ENCODE measurements at regions not wholly inside any gene's neighbourhood (a gene's known extent, or its start where the extent isn't known, plus 50 kb on each side); places are given as distances from the start of the nearest gene placed in this dataset.
"Not testable (repeated sequence)": the region's sequence is repeated elsewhere in the genome, so short reads cannot be mapped to it uniquely, and the experiment has no call there.

- no peak for DNase-seq (ENCODE audit: low read depth, low spot score)
These were observed 540.3 kb downstream of the GABRG2 start for GRCh38 chr5:162607879-162608278.

GRCh38 chr5:162621726-162622263, 554.2 kb downstream of the GABRG2 start:
- DNase-seq (ENCODE audit: low read depth, low spot score) = not testable (repeated sequence)

- no peak for DNase-seq (ENCODE audit: low read depth, low spot score)
These were observed 556.5 kb downstream of the GABRG2 start for GRCh38 chr5:162624110-162624509.

GRCh38 chr5:162637481-162637880, 569.9 kb downstream of the GABRG2 start:
- DNase-seq (ENCODE audit: low read depth, low spot score) = no peak

GRCh38 chr5:162638849-162639248, 571.3 kb downstream of the GABRG2 start:
- no peak for DNase-seq (ENCODE audit: low read depth, low spot score)

- no peak for DNase-seq (ENCODE audit: low read depth, low spot score)
These were observed 573.7 kb downstream of the GABRG2 start for GRCh38 chr5:162641142-162641813.

GRCh38 chr5:162654661-162655405, 587.3 kb downstream of the GABRG2 start:
- no peak for DNase-seq (ENCODE audit: low read depth, low spot score)

GRCh38 chr5:162657076-162657475, 589.5 kb downstream of the GABRG2 start:
- DNase-seq (ENCODE audit: low read depth, low spot score) = no peak

GRCh38 chr5:162664846-162665245, 597.3 kb downstream of the GABRG2 start:
- DNase-seq (ENCODE audit: low read depth, low spot score) = no peak

- DNase-seq (ENCODE audit: low read depth, low spot score) = no peak
These were observed 601.4 kb downstream of the GABRG2 start for GRCh38 chr5:162668926-162669325.

- DNase-seq (ENCODE audit: low read depth, low spot score) = no peak
These were observed 604.5 kb downstream of the GABRG2 start for GRCh38 chr5:162672061-162672460.

GRCh38 chr5:162683284-162683683, 615.7 kb downstream of the GABRG2 start:
- DNase-seq (ENCODE audit: low read depth, low spot score) = no peak

- DNase-seq (ENCODE audit: low read depth, low spot score) = no peak
These were observed 616.6 kb downstream of the GABRG2 start for GRCh38 chr5:162684145-162684544.

GRCh38 chr5:162685302-162685701, 617.7 kb downstream of the GABRG2 start:
- no peak for DNase-seq (ENCODE audit: low read depth, low spot score)

GRCh38 chr5:162696272-162696671, 628.7 kb downstream of the GABRG2 start:
- DNase-seq (ENCODE audit: low read depth, low spot score) = not testable (repeated sequence)

GRCh38 chr5:162699361-162699760, 631.8 kb downstream of the GABRG2 start:
- DNase-seq (ENCODE audit: low read depth, low spot score) = no peak

GRCh38 chr5:162703914-162704313, 636.3 kb downstream of the GABRG2 start:
- no peak for DNase-seq (ENCODE audit: low read depth, low spot score)

- DNase-seq (ENCODE audit: low read depth, low spot score) = no peak
These were observed 643.7 kb downstream of the GABRG2 start for GRCh38 chr5:162711244-162711643.

GRCh38 chr5:162719720-162720119, 652.1 kb downstream of the GABRG2 start:
- no peak for DNase-seq (ENCODE audit: low read depth, low spot score)

GRCh38 chr5:162721125-162721524, 653.6 kb downstream of the GABRG2 start:
- no peak for DNase-seq (ENCODE audit: low read depth, low spot score)

GRCh38 chr5:162752612-162753011, 684.8 kb upstream of the CCNG1 start:
- no peak for DNase-seq (ENCODE audit: low read depth, low spot score)

GRCh38 chr5:162762119-162762518, 675.3 kb upstream of the CCNG1 start:
- DNase-seq (ENCODE audit: low read depth, low spot score) = no peak

GRCh38 chr5:162769019-162769418, 668.4 kb upstream of the CCNG1 start:
- no peak for DNase-seq (ENCODE audit: low read depth, low spot score)

All from brain pericyte (primary cell).